ENCODE measurements at regions not wholly inside any gene's neighbourhood (a gene's known extent, or its start where the extent isn't known, plus 50 kb on each side); places are given as distances from the start of the nearest gene placed in this dataset.
"Not testable (repeated sequence)": the region's sequence is repeated elsewhere in the genome, so short reads cannot be mapped to it uniquely, and the experiment has no call there.

DNA sequence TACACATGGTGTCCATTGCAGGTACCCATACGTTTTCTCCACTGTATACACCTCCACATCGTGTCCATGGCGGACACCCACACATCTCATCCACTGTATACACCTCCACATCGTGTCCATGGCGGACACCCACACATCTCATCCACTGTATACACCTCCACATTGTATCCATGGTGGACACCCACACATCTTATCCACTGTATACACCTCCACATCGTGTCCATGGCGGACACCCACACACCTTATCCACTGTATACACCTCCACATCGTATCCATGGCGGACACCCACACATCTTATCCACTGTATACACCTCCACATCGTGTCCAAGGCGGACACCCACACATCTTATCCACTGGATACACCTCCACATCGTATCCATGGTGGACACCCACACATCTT lies 50.4 kb upstream of the TTC34 start:
- not testable (repeated sequence) for DNase-seq (ENCODE audit: low spot score)

DNA sequence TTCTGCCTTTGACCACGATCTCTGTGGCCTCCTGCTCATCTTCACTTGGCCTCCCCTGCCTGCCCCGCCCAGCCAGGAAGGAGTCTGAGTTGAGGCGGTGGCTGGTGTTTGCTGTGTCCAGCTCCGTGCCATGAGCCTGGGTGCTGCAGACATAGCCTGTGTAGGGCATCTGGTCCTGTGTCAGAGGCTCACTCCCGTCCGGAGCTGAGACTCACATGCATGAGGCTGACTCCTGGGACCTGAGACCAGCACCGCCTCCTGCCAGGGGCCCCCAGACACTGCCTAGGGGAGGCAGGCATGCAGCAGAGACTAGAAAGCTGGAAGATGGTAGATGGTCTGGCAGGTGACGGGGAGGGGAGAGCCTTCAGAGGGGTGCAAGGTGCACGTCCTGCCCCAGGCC lies 52.2 kb upstream of the TTC34 start:
- DNase-seq (ENCODE audit: low spot score): no peak

DNA sequence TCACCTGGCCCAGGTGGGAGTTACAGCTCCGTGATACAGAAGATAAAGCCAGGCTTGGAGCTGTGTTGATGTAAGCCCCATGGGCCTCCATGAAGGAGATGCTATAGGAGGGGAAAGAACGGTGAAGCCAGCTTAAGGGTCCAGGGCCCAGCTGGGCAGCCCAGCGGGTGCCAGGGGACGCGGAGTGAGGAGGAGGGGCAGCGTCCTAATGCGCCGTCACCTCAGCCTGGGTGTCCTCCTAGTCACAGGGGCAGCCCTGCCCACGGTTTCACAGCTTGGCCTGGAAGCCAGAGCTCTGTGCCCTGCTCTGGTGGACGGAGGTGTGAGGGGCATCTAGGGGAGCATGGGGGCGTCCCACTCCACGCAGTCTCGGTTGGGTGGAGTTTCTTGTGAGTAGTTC lies 52.7 kb upstream of the TTC34 start:
- no peak for DNase-seq (ENCODE audit: low spot score)

DNA sequence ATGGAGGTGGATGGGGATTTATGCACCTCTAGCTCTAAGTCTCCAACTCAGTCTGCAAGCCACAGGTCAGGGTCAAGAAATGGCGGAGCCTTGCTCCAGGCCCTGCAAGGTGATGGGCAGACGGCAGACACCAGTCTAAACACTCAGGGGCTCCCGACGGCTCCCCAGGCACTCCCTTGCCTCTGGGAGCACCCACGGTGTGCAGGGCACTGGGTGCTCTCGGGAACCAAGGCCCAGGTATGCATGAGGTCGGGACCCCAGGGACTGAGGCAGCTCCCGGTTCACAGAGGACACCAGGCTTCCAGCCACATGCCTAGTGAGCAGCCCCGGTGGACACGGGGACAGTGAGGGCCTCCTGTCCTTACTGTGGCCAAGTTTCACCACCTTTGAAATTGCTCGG lies 53.1 kb upstream of the TTC34 start:
- no peak for DNase-seq (ENCODE audit: low spot score)

DNA sequence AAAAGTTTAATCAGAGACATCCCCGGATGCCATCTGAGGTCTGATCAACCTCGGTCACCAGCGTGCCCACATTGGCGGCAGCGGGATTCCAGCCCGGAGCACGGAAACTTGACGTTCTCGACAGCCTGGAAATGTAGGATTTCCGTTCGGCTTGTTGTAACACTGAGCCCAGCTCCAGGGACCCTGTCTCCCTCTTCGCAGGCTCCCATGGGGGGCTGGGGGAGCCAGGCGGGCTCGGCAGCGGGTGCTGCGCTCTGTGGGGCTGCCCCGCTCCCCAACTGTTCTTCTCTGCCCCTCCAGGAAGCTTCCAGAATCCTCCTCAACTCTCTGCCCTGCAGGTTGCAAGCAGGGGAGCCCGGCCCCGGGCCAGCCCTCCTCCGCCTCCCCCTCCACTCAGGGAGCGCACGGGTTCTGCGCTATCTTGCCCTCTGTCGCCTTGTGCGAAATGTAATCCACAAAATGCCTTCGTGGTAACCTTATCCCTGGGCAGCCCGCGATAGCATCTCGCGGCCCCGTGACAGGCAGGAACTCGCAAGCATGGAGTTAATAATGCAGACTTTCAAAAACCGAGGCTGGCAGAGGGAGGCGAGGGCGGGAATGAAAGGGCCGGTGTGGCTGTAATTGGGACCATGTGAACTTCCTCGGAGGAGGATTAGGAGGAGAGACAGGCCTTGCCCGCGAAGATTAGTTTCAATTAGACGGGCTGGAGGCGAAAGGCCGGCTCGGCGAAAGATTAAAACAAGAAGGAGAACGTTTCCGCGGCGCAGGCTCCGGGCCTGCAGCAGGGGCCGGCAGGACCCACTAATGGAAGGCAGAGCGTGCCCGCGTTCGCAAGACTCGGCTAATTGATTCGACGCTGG lies 53.9 kb upstream of the TTC34 start:
- no peak for DNase-seq (ENCODE audit: low spot score)

DNA sequence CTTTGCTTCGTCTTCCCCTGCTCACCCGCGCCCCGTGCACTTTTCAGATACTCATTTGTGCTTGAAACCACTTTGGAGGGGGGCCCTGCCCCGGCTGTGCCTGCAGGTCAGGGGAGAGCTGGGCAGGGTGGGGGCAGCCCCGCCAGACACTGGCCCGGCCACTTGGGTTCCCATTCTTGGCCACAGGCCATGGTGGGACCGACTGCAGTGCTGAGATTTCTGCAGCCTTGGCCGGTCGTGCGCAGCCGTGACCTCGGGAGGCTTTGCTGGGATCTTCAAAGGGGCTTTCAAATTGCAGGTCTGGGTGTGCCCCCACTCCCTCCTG lies 54.5 kb upstream of the TTC34 start:
- DNase-seq (ENCODE audit: low spot score): no peak

- DNase-seq (ENCODE audit: low spot score): no peak
Observed at GRCh38 chr1:2856676-2857375, 55.3 kb upstream of the TTC34 start.

DNA sequence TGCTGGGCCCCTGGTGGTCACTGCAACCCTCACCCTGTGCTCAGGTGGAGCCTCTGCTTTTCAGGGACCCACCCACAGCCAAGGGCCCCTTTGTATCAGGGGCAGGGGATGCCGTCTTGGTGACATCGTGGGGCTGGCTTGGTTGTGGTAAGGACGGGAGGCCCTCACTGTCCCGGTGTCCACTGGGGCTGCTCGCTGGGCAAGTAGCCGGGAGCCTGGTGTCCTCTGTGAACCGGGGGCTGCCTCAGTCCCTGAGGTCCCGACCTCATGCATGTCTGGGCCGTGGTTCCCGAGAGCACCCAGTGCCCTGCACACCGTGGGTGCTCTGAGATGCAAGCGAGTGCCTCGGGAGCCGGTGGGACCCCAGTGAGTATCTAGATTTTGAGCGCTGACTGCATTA lies 56.0 kb upstream of the TTC34 start:
- no peak for DNase-seq (ENCODE audit: low spot score)

- DNase-seq (ENCODE audit: low spot score): no peak
Observed at GRCh38 chr1:2858676-2859075, 57.2 kb upstream of the TTC34 start.

GRCh38 chr1:2859219-2859880 lies 57.9 kb upstream of the TTC34 start:
- no peak for DNase-seq (ENCODE audit: low spot score)

DNA sequence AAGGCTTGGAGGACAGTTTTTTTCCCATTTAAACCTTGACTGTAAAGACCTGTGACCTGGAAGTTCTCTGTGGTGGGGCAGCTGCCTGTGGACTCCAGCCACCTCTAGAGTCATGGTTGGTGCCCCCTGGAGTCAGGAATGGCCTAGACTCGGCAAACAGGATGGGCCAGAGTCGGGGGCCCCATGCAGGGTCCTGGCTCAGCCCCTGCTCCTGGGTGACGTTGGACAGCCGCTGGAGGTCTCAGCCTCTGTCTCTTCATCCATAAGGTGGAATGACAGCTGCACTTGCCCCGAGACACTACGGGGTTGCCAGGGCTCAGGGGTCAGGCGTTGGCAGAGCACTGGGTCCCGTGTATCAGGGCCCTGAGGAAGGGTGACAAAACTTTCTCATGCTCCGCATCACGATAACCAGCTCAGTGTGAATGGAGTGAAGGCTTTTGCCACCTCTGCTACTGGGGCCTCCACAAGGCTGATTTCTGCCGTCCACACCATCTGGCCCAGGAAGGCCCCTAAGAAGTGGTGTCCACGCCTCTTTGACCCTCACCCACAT lies 58.5 kb upstream of the TTC34 start:
- DNase-seq (ENCODE audit: low spot score): no peak

DNA sequence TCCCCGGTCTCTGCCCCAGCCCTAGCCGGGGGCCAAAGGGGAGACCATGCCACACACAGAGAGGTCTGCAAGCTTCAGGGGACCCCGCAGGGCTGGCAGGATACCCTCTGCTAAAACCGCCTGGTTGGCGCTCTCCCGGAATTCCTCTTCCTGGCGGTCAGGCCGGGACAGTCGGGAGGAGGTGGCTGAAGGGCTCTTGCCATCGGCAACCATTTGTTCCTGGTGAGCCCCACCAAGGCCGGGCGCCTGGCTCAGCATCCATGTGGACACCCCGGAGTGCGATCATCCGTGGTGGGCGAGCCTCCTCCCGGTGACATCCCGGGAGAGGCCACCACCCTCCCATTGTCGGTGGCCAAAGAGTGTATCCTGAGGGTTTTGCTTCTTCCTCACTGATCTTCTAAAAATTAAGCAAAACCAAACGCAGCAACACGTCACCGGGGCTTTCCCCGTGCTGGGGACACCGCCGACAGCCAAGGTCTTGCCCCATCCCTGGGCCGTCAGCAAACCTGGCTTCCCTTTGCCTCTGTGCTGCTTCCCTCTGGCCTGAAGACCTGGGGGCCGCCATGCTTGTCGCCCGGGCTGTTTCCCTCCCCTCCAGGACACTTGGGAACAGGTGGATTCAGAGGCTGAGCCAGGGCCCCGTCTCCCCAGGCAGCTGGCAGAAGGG lies 59.1 kb upstream of the TTC34 start:
- no peak for DNase-seq (ENCODE audit: low spot score)

DNA sequence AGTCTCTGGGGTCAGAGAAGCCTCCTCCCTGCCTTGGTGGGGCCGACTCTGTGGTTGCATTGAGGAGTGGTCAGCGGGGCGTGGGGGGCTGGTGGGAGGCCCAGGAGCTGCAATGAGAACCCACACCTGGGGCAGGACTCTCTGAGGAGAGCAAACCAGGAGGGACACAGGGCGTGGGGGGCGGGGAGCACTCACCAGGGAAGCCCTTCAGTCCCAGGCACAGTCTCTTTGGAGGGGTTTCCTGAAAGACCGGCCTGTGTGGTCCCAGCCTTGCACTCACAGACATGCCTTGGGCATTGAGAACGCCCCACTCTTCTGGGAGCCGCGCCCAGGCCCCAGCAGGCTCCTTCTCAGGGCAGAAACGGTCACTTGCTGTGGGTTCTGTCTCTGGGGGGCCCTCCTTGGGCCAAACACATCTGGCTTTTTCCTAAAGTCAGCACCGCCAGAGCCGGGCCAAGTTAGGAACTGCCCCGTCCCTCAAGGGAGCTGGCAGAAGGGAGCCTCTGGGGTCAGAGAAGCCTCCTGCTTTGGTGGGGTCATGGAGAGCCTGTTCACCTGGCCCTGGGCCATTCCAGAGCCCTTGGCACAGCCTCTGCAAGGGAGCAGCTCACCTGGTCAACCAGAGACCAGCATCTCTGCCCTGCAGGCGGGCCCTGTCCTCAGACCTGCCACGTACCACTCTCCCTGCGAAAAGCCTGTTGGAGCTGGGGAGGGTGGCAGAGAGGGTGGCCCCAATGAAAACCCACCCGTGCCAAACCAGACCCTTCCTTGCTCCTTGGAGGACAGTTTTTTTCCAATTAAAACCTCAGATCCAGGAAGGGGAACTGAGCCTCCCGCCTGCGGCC lies 59.9 kb upstream of the TTC34 start:
- DNase-seq (ENCODE audit: low spot score): no peak

- no peak for DNase-seq (ENCODE audit: low spot score)
Observed at GRCh38 chr1:2861988-2862813, 60.7 kb upstream of the TTC34 start.

DNA sequence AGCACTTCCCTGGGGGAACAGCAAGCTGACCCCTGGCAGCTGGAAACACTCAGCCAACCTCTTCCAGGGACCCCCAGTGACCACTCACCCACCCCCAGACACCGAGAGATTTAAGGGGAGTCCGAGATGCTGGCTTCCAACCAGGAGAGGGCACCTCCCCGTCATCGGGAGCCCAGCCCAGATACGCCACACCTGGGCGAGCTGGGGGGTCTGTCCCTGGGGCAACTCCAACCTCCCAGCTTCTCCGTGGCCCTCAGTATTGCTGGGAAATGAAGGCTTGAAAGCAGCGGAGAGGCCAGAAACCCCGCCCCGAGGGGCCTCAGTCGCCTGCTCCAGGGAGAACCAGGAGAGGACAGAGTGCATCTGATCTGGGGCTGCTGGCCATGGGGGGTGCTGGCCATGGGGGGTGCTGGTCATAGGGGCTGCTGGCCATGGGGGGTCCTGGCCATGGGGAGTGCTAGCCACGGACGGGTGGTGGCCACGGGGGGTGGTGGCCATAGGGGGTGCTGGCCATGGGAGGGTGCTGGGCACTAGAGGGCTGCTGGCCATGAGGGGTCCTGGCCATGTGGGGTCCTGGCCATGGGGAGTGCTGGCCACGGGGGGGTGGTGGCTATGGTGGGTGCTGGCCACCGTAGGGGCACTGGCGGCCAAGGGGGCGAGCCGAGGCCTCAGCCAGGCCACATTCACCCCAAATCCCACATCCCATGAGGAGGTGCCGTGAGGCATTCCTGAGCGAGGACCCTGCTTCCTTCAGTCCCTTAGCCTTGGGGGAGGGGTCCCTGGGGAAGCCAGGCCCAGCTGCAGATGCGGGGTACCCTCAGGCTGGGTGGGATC lies 61.5 kb upstream of the TTC34 start:
- no peak for DNase-seq (ENCODE audit: low spot score)

GRCh38 chr1:2863648-2863963 lies 62.1 kb upstream of the TTC34 start:
- DNase-seq (ENCODE audit: low spot score): no peak

GRCh38 chr1:2864203-2864905 lies 62.9 kb upstream of the TTC34 start:
- DNase-seq (ENCODE audit: low spot score): no peak

DNA sequence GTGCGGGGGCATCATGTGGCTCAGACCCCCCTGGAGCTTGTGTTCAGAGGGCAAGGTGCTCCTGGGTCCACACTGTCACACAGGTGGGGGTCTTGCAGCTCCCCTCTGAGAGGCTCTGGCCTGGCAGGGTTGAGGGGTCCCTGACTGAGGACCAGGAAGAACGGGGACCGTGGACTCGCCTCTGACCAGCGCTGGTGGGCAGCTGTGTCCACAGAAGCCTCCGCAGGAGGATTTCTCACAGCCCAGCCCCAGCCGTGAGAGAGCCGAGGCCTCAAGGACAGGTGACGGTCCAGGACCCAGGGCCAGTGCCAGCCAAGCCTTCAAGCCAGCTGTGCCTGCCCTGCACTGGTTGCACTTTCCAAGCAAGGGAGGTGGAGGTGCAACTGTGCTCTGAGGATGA lies 63.5 kb upstream of the TTC34 start:
- DNase-seq (ENCODE audit: low spot score): no peak
